DND-41 (cell line): ENCODE measurements at regions not wholly inside any gene's neighbourhood (a gene's known extent, or its start where the extent isn't known, plus 50 kb on each side); places are given as distances from the start of the nearest gene placed in this dataset.

ENCODE experiments used
- ATAC-seq: fragments of 200-7000 bp; cut with Tn5 transposase; 3 replicates; pipeline ENCODE4 v1.9.1; 2021; ENCODE audit warnings: low read depth; ENCODE audit not compliant: insufficient read depth
- DNase-seq: peaks from one replicate; pipeline ENCODE4 v3.0.0-alpha.2; 2020
- H2AFZ ChIP-seq: 2 replicates; pipeline ENCODE4 v1.6.0; 2012; ENCODE audit warnings: low read depth, low read length
- H3K27ac ChIP-seq: 2 replicates; pipeline ENCODE4 v1.5.1; 2012; ENCODE audit warnings: low read length, inconsistent platforms
- H3K27me3 ChIP-seq: fragments of 200-600 bp; sonication (generic); 2 replicates; pipeline ENCODE4 v1.6.0; 2012; ENCODE audit warnings: low read length, mild to moderate bottlenecking, inconsistent platforms; ENCODE audit not compliant: insufficient read depth, poor library complexity
- H3K36me3 ChIP-seq: 2 replicates; pipeline ENCODE4 v1.5.1; 2012; ENCODE audit warnings: low read length, inconsistent platforms; ENCODE audit not compliant: insufficient read depth
- H3K4me1 ChIP-seq: 2 replicates; pipeline ENCODE4 v1.5.1; 2012; ENCODE audit warnings: mild to moderate bottlenecking, low read length; ENCODE audit not compliant: insufficient read depth
- H3K4me2 ChIP-seq: 2 replicates; pipeline ENCODE4 v1.6.0; 2012; ENCODE audit warnings: mild to moderate bottlenecking, moderate library complexity, low read length, inconsistent platforms; ENCODE audit not compliant: insufficient read depth
- H3K4me3 ChIP-seq, 2 experiments: fragments of 200-600 bp in 1 of 2; shearing (Covaris generic) in 1 of 2; 2 replicates each; pipeline ENCODE4 v1.5.1; 2012 to 2016; ENCODE audit warnings: inconsistent platforms in 2 of 2, low read length in 2 of 2, mild to moderate bottlenecking in 2 of 2, low read depth in 1 of 2, moderate library complexity in 1 of 2
- H3K79me2 ChIP-seq: 2 replicates; pipeline ENCODE4 v1.6.0; 2012; ENCODE audit warnings: low read length, inconsistent platforms; ENCODE audit not compliant: insufficient read depth
- H3K9ac ChIP-seq: 2 replicates; pipeline ENCODE4 v1.6.0; 2012; ENCODE audit warnings: low read depth, mild to moderate bottlenecking, inconsistent platforms, low read length, moderate library complexity
- H3K9me3 ChIP-seq: 2 replicates; pipeline ENCODE4 v1.5.1; 2012; ENCODE audit warnings: low read length, moderate library complexity, mild to moderate bottlenecking, inconsistent platforms; ENCODE audit not compliant: insufficient read depth, severe bottlenecking
- H4K20me1 ChIP-seq: 2 replicates; pipeline ENCODE4 v1.6.0; 2012; ENCODE audit warnings: low read length; ENCODE audit not compliant: insufficient read depth
- EZH2 ChIP-seq: IDR thresholded peaks from 3 replicates; pipeline ENCODE4 v1.6.1; 2012; ENCODE audit warnings: borderline replicate concordance, low read depth, mild to moderate bottlenecking, moderate library complexity, low read length, inconsistent platforms; ENCODE audit not compliant: severe bottlenecking
- TF ChIP-seq, protein P1 (sequence below): IDR thresholded peaks from 2 replicates; pipeline ENCODE4 v1.5.1; 2012; ENCODE audit warnings: borderline replicate concordance, low read length, moderate library complexity, mild to moderate bottlenecking; ENCODE audit not compliant: poor library complexity, severe bottlenecking; ENCODE audit errors: extremely low read depth

DNA sequence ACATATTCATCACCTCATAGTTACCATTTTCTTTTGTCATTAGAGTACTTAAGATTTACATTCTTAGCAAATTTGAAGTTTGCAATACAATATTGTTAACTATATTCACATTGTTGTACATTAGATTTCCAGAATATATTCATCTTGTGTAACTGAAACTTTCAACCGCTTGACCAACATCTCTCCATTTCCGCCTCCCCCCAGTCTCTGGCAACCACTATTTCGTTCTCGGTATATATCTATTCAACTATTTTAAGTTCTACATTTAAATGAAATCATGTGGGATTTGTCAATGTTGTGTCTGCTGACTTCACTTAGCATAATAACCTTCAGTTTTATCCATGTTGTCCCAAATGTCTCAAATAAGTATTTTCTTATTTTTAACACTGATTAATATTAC lies 274.5 kb upstream of the KIF2B start:
- no peaks in the 10 kb centered on the region for H3K27me3 ChIP-seq
- no peak overlapping the region for H3K4me2 ChIP-seq
- H3K4me1 ChIP-seq, result no peaks in the 10 kb centered on the region
- no peaks in the 10 kb centered on the region for H3K9me3 ChIP-seq
- no peak overlapping the region for H3K9ac ChIP-seq
- H4K20me1 ChIP-seq, result no peaks in the 10 kb centered on the region
- no peaks in the 10 kb centered on the region for H3K79me2 ChIP-seq
- no peaks in the 10 kb centered on the region for H3K36me3 ChIP-seq
- no peak for ATAC-seq
- no peak overlapping the region for H2AFZ ChIP-seq
- TF ChIP-seq EZH2, result no peak
- TF ChIP-seq, protein P1, sequence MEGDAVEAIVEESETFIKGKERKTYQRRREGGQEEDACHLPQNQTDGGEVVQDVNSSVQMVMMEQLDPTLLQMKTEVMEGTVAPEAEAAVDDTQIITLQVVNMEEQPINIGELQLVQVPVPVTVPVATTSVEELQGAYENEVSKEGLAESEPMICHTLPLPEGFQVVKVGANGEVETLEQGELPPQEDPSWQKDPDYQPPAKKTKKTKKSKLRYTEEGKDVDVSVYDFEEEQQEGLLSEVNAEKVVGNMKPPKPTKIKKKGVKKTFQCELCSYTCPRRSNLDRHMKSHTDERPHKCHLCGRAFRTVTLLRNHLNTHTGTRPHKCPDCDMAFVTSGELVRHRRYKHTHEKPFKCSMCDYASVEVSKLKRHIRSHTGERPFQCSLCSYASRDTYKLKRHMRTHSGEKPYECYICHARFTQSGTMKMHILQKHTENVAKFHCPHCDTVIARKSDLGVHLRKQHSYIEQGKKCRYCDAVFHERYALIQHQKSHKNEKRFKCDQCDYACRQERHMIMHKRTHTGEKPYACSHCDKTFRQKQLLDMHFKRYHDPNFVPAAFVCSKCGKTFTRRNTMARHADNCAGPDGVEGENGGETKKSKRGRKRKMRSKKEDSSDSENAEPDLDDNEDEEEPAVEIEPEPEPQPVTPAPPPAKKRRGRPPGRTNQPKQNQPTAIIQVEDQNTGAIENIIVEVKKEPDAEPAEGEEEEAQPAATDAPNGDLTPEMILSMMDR, result no peak
- no peak overlapping the region for H3K27ac ChIP-seq
- H3K4me3 ChIP-seq, result no peak overlapping the region
- no peak for DNase-seq

DNA sequence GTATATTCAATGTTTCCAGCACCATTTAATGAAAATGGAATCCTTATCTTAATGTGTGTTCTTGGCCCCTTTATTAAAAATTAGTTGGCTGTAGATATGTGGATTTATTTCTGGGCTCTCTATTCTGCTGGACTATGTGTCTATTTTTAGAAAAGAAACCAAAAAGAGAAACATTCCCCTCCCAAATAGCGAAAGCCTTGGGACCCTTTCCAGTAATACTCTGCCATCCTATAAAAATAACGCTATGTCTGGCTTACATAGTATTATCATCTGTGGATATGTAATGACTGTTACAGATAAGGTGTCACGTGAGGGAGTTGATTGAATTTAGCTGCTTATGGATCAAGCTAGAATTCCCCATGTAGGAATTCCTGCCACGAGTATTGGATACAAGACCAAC lies 279.3 kb upstream of the KIF2B start:
- Histone ChIP-seq H2AFZ (no peak overlapping the region), H3K4me3 (no peak overlapping the region), H3K36me3 (no peaks in the 10 kb centered on the region), H3K79me2 (no peaks in the 10 kb centered on the region), H4K20me1 (no peaks in the 10 kb centered on the region), H3K27me3 (no peaks in the 10 kb centered on the region), H3K9me3 (no peaks in the 10 kb centered on the region), H3K27ac (no peak overlapping the region), H3K9ac (no peak overlapping the region), H3K4me2 (no peak overlapping the region), H3K4me1 (no peaks in the 10 kb centered on the region)
- DNase-seq (no peak), ATAC-seq (no peak)
- no peak for TF ChIP-seq EZH2
- TF ChIP-seq, protein P1, result no peak

DNA sequence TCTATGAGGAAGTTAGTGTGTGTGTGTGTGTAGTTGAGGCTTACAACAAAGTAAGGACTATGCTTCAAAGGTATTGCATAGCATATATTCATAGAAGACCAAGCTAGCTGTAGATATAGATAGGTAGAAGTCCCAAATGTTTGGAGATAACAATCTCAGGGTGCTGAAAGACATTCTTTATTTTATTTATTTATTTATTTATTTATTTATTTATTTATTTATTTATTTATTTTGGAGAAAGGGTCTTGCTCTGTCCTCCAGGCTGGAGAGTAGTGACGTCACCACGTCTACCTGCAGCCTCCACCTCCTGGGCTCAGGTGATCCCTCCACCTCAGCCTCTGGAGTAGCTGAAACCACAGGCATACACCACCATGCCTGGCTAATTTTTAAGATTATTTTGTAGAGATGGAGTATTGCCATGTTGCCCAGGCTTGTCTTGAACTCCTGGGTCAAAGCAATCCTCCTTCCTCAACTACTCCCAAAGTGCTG lies 284.6 kb upstream of the KIF2B start:
- no peak for ATAC-seq
- TF ChIP-seq EZH2, result no peak
- TF ChIP-seq, protein P1, result no peak
- H3K27me3 ChIP-seq, result no peaks in the 10 kb centered on the region

DNA sequence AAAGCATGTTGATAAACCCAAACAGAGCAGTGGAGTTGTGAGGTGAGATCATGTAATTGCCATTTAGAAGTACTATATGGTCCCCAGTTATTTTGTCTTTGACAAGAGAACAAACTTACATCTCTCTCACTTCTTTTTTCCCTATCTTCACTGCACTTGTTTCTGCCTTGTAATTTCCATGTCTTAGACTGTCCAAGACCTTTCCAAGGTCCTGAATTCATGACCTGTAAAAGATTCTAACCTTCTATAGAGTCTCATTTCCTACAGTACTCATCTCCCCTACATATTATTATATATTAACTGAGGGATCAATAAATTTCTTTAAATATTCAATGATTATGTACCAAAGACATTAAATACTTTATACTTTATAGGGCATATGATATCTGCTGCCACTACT lies 295.3 kb upstream of the KIF2B start:
- Histone ChIP-seq H3K4me3 (no peak overlapping the region), H2AFZ (no peak overlapping the region), H3K4me1 (no peaks in the 10 kb centered on the region), H3K36me3 (no peaks in the 10 kb centered on the region), H3K9ac (no peak overlapping the region), H3K27ac (no peak overlapping the region), H4K20me1 (no peaks in the 10 kb centered on the region), H3K27me3 (no peaks in the 10 kb centered on the region), H3K4me2 (no peak overlapping the region), H3K79me2 (no peaks in the 10 kb centered on the region), H3K9me3 (no peaks in the 10 kb centered on the region)
- ATAC-seq (no peak), DNase-seq (no peak)
- TF ChIP-seq EZH2, result no peak
- TF ChIP-seq, protein P1, result no peak

More for the DNA sequence above, 284.6 kb upstream of the KIF2B start:
- Histone ChIP-seq H3K9me3 (no peaks in the 10 kb centered on the region), H3K27ac (no peak overlapping the region), H3K4me3 (no peak overlapping the region), H4K20me1 (no peaks in the 10 kb centered on the region), H3K9ac (no peak overlapping the region), H3K79me2 (no peaks in the 10 kb centered on the region), H3K36me3 (no peaks in the 10 kb centered on the region), H2AFZ (no peak overlapping the region), H3K4me1 (no peaks in the 10 kb centered on the region), H3K4me2 (no peak overlapping the region)
- DNase-seq, result no peak
